NCI-H345 treated with DMSO at 0.1 percent for 48 hours (cell line): ENCODE measurements at regions not wholly inside any gene's neighbourhood (a gene's known extent, or its start where the extent isn't known, plus 50 kb on each side); places are given as distances from the start of the nearest gene placed in this dataset.

Experiments
- DNase-seq: peaks from one replicate; lab custom pipeline; 2025; ENCODE audit not compliant: unreplicated experiment; lab: John Stamatoyannopoulos, UW

GRCh38 chr7:52285689-52286088, 749.7 kb upstream of the POM121L12 start:
- DNase-seq: no peak

GRCh38 chr7:52283335-52283734, 752.1 kb upstream of the POM121L12 start:
- DNase-seq: no peak

GRCh38 chr7:52273685-52274610, 761.5 kb upstream of the POM121L12 start:
- no peak for DNase-seq

- DNase-seq: peak; percentile 86
These were observed 763.7 kb upstream of the POM121L12 start for GRCh38 chr7:52271703-52272102.

DNA sequence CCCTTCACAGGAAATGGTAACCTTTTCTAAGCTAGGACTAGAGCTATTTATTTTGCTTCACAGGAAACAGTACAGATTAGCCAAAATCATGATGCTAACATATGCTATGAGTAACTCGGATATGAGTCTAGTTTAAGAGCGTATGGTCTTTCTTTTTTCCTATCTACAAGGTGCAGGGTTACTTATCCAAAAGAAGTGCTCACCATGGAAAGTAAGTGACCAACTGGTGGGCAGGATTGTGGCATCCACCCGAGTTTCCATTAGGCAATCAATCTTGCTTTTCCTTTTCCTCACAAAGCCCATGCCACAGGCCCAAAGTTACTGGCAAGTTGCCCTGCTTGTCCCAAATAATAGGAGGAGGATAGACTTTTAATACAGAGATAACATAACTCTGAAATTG, 765.1 kb upstream of the POM121L12 start:
- DNase-seq: no peak

- DNase-seq: no peak
These were observed 765.8 kb upstream of the POM121L12 start for GRCh38 chr7:52269669-52270068.

DNA sequence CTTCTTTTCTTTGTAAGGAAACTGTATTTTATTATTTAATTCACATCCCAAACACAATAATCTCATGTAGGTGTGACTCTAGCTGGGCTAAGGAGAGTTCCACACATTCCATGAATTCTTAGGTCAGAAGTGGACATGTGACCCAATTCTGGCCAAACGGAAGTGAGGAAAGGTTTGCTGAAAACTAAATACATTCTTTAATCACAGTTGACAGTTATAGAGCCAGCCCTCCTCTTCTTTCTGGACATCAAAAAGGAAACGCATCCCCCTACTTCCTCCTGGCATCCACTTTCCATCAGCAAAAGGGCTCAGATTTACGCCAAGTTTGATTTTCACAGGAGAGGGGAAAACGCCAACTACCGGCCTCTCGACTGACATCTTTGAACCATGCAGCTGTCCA, 774.4 kb upstream of the POM121L12 start:
- no peak for DNase-seq

DNA sequence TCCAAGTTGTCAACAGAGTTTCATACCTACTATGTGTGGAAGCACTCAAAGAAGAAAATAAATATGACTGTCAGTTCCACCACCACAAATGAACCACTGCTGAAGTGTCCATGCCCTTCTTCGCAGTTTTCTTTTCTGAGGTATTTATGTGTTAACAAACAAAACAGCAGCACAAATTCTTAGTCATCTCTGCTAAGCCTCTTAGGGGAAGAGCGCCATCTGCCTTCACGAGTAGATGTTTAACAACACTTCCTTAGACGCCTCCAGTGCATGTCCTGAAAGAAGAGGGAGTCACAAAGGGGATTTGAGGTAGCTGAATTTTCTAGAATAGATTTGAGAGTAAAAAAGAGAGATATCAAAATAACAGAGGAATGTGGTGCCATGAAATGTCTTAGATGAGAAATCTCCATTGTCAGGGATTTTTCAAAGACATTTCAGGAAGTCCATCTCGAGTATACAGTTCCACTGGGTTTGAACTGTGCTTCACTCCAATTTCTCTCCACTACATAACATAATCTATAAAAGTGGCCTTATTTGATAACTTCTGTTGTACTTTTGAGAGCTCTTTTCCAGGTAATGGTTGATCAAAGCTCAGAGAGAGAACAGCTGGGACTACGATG, 775.3 kb upstream of the POM121L12 start:
- no peak for DNase-seq

DNA sequence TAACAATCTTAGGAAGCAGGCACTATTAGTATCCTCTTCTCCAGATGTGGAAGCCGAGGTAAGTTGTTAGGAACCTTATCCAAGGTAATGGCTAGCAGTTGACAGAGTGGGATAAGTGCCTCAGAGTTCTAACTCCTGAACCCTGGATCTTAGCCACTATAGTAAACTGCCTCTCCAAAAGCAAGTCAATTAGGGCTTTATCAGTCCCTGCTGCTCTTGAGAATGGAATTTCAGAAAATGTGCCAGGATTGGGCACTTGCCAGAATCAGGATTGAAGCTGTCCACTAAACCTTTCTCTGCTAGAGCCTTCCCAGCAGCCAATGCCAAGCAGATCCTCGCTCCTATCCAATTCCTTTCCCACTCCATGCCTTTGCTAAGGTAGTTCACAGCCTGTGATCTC, 777.5 kb upstream of the POM121L12 start:
- DNase-seq: no peak

- DNase-seq: no peak
These were observed 780.9 kb upstream of the POM121L12 start for GRCh38 chr7:52254396-52255010.

DNA sequence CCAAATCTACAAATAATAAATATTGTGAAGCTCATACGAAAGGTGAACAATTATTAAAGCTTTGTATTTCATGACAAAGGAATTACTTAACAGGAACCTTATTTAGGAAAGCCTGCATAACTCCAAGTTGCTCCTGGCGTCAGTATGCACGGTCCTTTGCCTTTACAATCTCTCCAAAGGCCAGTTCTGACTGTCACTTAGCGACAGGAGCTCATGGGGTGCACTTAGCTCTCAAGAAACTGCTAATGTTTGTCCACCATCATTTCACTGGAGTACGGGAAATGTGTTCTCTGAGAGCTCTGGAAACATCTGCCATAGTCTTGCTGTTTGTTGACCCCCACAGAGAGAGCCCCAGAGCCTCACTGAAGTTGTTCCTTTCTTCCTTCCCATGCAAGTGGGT, 781.5 kb upstream of the POM121L12 start:
- DNase-seq: no peak

- DNase-seq: no peak
These were observed 785.7 kb upstream of the POM121L12 start for GRCh38 chr7:52249741-52250140.

- DNase-seq: no peak
These were observed 787.9 kb upstream of the POM121L12 start for GRCh38 chr7:52247518-52247917.

- no peak for DNase-seq
These were observed 791.7 kb upstream of the POM121L12 start for GRCh38 chr7:52243685-52244084.

DNA sequence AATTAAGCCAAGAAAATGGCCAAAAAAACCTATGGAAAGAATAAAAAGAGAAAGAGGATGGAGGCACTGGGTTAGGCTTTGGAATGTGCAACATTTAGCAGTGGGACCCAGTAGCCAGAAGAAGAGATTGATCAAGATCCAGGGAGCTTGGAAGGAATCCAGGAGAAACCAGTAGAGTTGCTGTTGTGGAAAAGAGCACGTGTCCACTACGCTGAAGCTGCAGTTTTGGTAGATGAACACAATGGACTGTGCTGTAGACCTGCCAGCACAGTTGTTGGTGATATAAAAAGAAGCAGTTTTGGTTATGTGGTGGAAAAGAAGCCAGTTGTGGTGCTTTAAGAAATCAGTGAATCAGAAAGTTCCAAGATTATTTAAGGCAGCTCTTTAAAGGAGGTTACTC, 802.2 kb upstream of the POM121L12 start:
- DNase-seq: no peak

DNA sequence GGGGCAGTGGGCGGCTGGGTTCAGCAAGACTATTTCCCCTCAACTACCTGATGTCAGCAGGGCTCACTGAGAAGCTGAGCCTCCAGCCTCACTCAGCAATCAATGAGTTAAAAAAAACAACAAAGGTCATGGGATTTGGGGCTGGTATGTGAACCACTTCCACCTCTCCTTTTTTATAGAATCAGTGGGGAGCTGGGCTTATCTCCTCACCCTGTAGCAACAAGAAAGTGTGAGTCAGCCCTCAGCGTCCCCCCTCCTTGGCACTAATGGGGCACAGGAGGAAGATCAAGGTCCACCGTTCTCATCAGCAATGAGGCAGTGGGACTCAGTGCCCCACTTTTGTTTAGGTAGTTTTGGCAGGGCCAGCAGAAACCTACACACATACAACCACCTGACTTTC, 823.5 kb upstream of the POM121L12 start:
- DNase-seq: no peak

GRCh38 chr7:52209614-52210013, 825.8 kb upstream of the POM121L12 start:
- DNase-seq: no peak

DNA sequence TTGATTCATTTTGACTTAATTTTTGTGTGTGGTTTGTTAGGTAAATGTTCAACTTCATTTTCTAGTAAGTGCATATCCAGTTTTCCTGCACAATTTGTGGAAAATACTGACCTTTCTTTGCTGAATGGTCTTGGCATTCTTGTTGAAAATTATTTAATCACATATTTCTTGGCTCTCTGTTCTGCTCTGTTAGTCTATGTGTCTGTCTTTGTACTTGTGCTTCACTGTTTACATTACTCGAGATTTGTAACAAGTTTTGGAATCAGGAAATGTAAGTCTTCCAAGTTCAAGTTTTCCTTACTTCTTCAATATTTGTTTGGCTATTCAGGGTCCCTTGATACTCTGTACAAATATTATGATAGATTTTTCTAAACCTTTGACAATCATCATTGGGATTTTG, 838.2 kb upstream of the POM121L12 start:
- no peak for DNase-seq

- no peak for DNase-seq
These were observed 839.8 kb upstream of the POM121L12 start for GRCh38 chr7:52195664-52196063.

GRCh38 chr7:52189153-52189778, 846.2 kb upstream of the POM121L12 start:
- no peak for DNase-seq

- no peak for DNase-seq
These were observed 851.3 kb upstream of the POM121L12 start for GRCh38 chr7:52184006-52184703.
